GM21619 (cell line): ENCODE measurements at regions not wholly inside any gene's neighbourhood (a gene's known extent, or its start where the extent isn't known, plus 50 kb on each side); places are given as distances from the start of the nearest gene placed in this dataset.
A peak's percentile ranks its signal among the peaks of the same experiment; 100 is the strongest.

Experiments used
- ATAC-seq: cut with Tn5 transposase; IDR thresholded peaks from one replicate; pipeline ENCODE4 v1.9.1; 2021; ENCODE audit not compliant: unreplicated experiment

GRCh38 chr13:79740991-79741390 is 260.0 kb downstream of the NDFIP2 start:
- no peak for ATAC-seq

GRCh38 chr13:79736356-79736755 is 255.4 kb downstream of the NDFIP2 start:
- no peak for ATAC-seq

GRCh38 chr13:79735228-79735627 is 254.3 kb downstream of the NDFIP2 start:
- ATAC-seq: no peak

GRCh38 chr13:79727086-79727485 is 246.1 kb downstream of the NDFIP2 start:
- no peak for ATAC-seq

- no peak for ATAC-seq
Measured at GRCh38 chr13:79725841-79726240, 244.9 kb downstream of the NDFIP2 start.

DNA sequence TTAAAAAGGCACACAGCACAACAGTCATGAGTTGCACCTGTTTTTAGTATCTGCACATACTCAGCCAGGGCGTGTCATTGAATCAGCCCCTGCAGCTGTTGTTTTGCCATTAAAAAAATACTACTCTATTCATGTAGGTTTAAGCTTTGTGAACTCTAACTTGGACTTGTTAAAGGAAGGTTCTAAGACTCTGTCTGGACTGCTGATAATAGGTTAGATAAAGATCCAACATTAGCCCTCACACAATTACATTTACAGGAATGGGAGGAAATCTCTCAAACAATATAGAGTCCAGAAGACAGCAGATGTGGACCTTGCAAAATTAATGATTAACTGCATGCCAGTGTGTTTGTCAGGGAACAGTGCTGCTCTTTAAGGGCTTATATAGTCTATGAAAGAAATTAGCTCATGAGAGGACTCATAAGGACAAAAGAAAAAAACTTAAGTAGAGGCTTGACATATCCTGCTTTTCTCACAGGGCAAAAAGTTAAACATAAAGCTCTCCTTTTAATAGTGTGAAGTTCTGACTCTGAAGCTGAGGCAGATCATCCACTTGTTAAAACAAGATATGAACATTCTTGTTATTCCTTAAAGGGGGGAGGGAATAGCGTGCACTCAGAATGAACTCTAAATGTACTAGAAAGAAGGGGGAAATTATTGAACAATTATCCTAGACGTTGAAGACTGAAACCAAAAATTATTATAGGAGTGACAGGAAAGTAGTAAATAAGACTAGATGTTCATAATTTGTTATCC is 243.6 kb downstream of the NDFIP2 start:
- no peak for ATAC-seq

- ATAC-seq: no peak
Measured at GRCh38 chr13:79723519-79724024, 242.6 kb downstream of the NDFIP2 start.

DNA sequence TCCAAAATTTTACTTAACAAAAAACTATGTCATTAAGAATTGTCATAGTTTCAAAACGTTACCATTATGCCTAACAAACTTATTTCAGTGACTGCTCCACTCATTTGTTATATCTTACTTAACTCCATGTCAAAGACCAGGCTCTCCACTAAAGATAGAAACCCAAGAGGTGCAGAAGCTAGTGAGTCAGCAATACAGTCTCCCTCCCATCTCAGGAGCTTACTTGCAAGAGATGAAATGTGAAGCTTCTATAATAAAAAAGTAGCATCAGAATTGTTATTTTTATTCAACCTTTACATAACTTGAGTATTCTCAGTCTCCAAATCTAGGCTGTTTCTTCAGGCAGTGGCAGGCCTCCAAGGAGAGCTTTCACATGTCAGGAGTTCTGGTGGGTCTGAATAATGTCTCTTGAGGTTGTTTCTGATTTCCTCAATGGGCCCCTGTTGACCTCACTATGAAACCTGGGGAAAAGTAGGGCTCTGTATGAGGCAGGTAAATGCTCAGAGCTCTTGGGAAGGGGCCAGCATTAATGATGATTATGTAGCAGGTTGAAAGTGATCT is 242.0 kb downstream of the NDFIP2 start:
- no peak for ATAC-seq

DNA sequence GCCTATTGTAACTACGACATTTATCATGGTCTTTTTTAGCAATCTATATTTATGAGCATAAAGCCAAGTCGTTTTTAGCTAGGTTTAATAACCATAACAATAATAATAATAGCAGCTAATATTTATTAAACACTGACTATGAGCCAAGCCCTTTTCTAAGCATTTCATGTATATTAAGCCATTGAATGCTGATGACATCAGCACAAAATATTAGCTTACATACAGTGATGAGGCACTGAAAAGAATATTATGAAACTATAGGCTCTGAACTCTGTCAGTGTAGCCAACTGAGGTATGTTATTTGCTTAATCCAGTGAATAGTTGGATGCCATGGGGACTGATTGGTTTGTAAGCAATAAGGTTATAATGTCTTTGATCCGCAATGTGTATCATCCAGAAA is 235.2 kb downstream of the NDFIP2 start:
- no peak for ATAC-seq

DNA sequence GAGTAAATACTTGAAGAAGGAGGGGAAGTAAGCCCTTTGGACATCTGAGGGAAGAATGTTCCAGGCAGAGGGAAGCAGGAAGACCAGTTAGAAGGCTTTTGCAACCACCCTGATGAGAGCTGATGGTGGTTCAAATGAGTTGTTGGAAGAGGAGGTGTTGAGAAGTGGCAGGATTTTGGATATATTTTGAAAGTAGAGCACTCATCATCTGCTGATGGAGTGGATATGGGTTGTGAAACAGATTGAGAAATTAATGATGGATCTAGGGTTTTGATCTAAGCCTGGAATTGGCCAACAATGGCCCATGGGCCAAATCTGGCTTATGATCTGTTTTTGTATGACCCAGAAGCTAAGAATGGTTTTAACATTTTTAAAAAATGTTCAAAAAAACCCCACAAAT is 230.7 kb downstream of the NDFIP2 start:
- no peak for ATAC-seq

- no peak for ATAC-seq
Measured at GRCh38 chr13:79710376-79710775, 229.4 kb downstream of the NDFIP2 start.

DNA sequence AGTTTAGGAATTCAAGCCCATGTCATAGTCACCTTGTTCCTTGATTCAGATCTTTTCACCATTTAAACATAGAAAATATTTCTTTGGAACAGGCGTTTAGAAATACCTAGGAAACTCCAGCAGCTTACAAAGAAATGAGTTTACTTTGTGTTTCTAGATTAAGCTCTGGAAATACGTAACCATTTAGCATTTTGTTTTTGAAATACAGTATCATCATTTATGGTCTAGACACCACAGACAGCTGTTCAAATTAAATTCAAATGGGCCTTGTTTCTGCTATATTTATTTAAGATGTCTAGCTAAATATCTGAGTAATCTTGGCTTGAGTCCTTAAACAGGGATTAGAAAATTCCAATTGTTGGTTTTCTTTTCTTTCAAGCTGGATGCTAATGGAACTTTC is 228.5 kb downstream of the NDFIP2 start:
- no peak for ATAC-seq

GRCh38 chr13:79703772-79704171 is 222.8 kb downstream of the NDFIP2 start:
- peak; percentile 83 for ATAC-seq

GRCh38 chr13:79695754-79696153 is 214.8 kb downstream of the NDFIP2 start:
- no peak for ATAC-seq

DNA sequence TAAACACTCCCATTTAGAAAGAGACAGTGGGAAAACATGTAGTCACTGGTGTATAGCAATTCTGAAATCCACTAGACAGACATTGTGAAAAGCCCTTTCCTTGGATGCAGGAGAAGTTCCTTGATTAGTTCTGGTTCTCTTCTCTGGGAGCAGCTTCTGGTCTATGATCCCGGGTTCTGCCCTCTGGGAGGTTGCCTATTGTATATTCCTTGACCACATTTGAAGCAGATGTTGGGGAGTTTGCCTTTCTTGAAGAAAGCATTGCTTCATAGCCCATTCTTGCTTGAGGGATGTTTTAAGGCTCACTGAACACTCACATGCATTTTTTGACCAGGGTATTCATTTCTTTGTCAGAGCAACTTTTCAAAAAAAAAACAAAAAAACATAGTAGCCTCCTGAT is 211.9 kb downstream of the NDFIP2 start:
- no peak for ATAC-seq

DNA sequence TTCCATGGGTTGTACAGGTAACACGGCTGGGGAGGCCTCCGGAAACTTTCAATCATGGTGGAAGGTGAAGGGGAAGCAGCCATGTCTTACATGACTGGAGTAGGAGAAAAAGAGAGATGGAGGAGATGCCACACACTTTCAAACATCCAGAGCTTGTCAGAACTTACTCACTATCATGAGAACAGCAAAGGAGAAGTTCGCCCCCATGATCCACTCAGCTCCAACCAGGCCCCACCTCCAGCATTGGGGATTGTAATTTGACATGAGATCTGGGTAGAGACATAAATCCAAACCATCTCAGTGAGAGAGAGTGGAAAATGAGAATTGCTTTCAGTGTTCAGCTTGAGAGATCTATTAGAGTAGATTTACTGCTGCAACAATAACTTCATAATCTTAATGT is 210.9 kb downstream of the NDFIP2 start:
- no peak for ATAC-seq

DNA sequence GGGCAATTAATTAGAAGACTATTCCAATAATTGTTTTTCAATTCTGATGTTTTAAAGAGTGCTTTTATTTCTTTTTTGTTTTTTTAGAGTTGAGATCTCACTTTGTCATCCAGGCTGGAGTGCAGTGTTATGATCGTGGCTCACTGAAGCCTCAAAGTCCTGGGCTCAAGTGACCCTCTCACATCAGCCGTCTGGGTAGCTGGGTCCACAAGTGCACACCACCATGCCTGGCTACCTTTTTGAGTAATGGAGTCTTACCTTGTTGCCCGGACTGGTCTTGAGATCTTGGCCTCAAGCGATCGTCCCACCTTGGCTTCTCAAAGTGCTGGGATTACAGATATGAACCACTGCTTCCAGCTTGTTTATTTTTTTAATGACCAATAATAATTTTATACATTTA is 207.8 kb downstream of the NDFIP2 start:
- no peak for ATAC-seq

GRCh38 chr13:79686441-79686840 is 205.5 kb downstream of the NDFIP2 start:
- ATAC-seq: no peak

DNA sequence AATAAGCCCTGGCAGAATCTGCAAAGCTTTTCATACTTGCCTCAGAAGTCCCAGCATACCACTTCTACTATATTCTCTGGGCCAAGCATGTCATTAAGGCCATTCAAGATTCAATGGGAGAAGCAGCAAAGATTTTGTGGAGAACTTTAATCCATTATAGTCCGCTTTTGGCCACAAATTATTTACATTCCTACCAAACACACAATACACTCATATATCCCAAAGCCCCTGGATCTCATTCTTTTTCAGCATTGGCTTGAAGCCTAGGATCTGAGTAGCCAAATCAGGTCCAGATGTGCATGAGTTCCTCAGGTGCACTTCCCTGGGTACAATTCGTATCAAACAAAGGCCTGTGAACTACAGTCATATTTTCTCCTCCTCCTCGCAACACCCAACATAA is 203.4 kb downstream of the NDFIP2 start:
- ATAC-seq: no peak

GRCh38 chr13:79682164-79682563 is 201.2 kb downstream of the NDFIP2 start:
- ATAC-seq: no peak

- ATAC-seq: no peak
Measured at GRCh38 chr13:79681069-79681468, 200.1 kb downstream of the NDFIP2 start.

DNA sequence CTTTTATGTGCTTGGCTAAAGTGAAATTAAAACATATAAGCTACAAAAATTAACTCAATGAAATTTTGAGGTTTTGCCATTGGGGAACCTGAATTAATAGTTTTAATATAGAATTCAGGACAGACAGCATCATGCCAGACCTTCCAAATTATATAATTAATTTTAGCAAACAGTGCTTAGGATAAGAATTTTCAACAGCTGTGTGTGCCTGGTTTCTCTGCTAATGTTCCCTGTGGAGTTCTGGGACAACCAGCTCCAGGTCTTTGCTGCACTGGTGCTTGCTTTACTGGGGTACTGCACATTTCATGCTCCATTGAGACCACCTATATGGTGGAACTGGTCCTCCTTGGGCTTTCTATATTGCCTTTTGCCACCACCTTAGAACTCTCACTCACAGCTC is 199.5 kb downstream of the NDFIP2 start:
- no peak for ATAC-seq

DNA sequence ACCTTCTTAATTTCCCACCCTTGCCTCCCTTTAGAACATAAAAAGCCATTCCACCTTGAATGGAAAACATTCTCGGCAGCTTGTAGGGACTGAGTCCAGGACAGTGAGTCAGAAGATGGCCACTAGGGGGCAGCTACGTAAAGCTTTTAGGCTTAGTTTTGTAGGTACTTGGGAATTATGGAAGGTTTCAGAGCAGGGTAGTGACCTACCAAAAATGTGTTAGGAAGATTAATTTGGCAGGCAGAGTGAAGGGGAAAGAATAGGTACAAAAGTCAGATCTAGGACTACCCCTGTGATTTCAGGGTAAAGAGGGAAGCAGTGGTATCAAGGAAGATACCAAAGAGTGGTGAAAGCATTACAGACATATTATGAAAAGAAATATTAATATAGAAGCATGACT is 198.4 kb downstream of the NDFIP2 start:
- peak; percentile 69 for ATAC-seq
